ENCODE measurements at regions not wholly inside any gene's neighbourhood (a gene's known extent, or its start where the extent isn't known, plus 50 kb on each side); places are given as distances from the start of the nearest gene placed in this dataset.
"Not testable (repeated sequence)": the region's sequence is repeated elsewhere in the genome, so short reads cannot be mapped to it uniquely, and the experiment has no call there.

GRCh38 chr13:66144357-66144756 is 1085.8 kb downstream of the PCDH9 start:
- ATAC-seq, result not testable (repeated sequence)

GRCh38 chr13:66139701-66140100 is 1090.4 kb downstream of the PCDH9 start:
- no peak for ATAC-seq

- no peak for ATAC-seq
These were observed 1090.9 kb downstream of the PCDH9 start for GRCh38 chr13:66139250-66139649.

- no peak for ATAC-seq
These were observed 1091.8 kb downstream of the PCDH9 start for GRCh38 chr13:66138172-66138811.

- ATAC-seq, result no peak
These were observed 1092.8 kb downstream of the PCDH9 start for GRCh38 chr13:66137384-66137783.

GRCh38 chr13:66128692-66129269 is 1101.4 kb downstream of the PCDH9 start:
- no peak for ATAC-seq

GRCh38 chr13:66128201-66128600 is 1101.9 kb downstream of the PCDH9 start:
- ATAC-seq, result no peak

GRCh38 chr13:66117563-66117962 is 1112.6 kb downstream of the PCDH9 start:
- ATAC-seq, result no peak

GRCh38 chr13:66113882-66114526 is 1116.1 kb downstream of the PCDH9 start:
- ATAC-seq, result no peak

GRCh38 chr13:66111628-66112027 is 1118.5 kb downstream of the PCDH9 start:
- no peak for ATAC-seq

GRCh38 chr13:66106246-66106645 is 1123.9 kb downstream of the PCDH9 start:
- no peak for ATAC-seq

- ATAC-seq, result no peak
These were observed 1127.3 kb downstream of the PCDH9 start for GRCh38 chr13:66102864-66103263.

GRCh38 chr13:66099825-66100224 is 1130.3 kb downstream of the PCDH9 start:
- ATAC-seq, result no peak

GRCh38 chr13:66098931-66099628 is 1131.1 kb downstream of the PCDH9 start:
- no peak for ATAC-seq

GRCh38 chr13:66089711-66090110 is 1140.4 kb downstream of the PCDH9 start:
- ATAC-seq, result no peak

- no peak for ATAC-seq
These were observed 1142.8 kb downstream of the PCDH9 start for GRCh38 chr13:66087269-66087710.

- no peak for ATAC-seq
These were observed 1152.9 kb downstream of the PCDH9 start for GRCh38 chr13:66077132-66077689.

GRCh38 chr13:66076417-66076816 is 1153.7 kb downstream of the PCDH9 start:
- ATAC-seq, result no peak

GRCh38 chr13:66074018-66074615 is 1156.0 kb downstream of the PCDH9 start:
- ATAC-seq, result no peak

- ATAC-seq, result not testable (repeated sequence)
These were observed 1158.0 kb downstream of the PCDH9 start for GRCh38 chr13:66072097-66072496.

- no peak for ATAC-seq
These were observed 1158.5 kb downstream of the PCDH9 start for GRCh38 chr13:66071608-66072007.

- no peak for ATAC-seq
These were observed 1159.1 kb downstream of the PCDH9 start for GRCh38 chr13:66071029-66071428.

- ATAC-seq, result no peak
These were observed 1160.6 kb downstream of the PCDH9 start for GRCh38 chr13:66069570-66069969.
